HG02852 (cell line): ENCODE measurements at regions not wholly inside any gene's neighbourhood (a gene's known extent, or its start where the extent isn't known, plus 50 kb on each side); places are given as distances from the start of the nearest gene placed in this dataset.
"Not testable (repeated sequence)": the region's sequence is repeated elsewhere in the genome, so short reads cannot be mapped to it uniquely, and the experiment has no call there.

Experiments
- ATAC-seq: cut with Tn5 transposase; IDR thresholded peaks from one replicate; pipeline ENCODE4 v1.9.1; 2021; ENCODE audit warnings: mild to moderate bottlenecking, moderate library complexity; ENCODE audit not compliant: unreplicated experiment

DNA sequence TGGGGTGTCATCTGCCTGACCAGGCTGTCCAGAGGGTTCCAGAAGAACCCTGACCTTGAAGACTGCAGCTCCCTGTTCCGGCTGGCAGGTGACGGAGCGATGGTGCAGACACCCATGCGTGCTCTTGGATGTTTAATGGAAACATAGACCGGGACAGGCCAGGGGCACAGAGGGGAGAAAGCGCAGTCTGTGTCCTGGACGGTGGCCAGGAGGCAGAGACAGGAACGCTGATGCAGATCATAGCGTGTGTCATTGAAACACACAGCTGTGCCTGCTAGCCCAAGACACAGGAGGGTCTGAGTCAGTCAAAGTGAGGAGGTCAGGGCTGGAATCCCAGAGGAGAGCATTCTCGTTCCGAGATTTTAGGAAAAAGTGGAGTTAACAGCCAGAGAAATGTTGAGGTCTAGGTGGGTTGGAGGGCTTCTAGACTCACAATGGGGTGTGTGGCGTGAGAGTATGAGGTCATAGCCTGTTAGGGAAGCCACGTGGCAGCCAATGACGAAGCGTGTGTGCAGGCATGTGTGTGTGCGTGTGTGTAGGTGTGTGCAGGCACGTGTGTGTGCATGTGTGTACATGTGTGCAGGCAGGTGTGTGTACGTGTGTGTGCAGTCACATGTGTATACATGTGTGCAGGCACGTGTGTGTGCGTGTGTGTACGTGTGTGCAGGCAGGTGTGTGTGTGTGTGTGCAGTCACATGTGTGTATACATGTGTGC lies 167.0 kb downstream of the ERMARD start:
- ATAC-seq = no peak

DNA sequence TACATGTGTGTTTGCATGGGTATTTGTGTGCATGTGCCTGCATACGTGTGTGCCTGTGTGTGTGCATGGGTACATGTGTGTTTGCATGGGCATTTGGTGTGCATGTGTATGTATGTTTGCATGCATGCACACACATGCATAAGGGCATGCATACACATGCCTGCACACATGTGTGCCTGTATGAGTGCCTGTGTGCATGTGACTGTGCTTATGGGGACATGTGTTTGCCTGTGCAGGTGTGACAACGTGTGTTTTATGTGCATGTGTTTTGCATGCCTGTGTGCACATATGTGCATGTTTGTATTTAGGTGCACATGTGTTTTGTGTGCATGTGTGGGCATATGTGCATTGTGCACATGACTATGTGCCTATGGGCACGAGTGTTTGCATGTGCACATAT lies 165.7 kb downstream of the ERMARD start:
- ATAC-seq = no peak

DNA sequence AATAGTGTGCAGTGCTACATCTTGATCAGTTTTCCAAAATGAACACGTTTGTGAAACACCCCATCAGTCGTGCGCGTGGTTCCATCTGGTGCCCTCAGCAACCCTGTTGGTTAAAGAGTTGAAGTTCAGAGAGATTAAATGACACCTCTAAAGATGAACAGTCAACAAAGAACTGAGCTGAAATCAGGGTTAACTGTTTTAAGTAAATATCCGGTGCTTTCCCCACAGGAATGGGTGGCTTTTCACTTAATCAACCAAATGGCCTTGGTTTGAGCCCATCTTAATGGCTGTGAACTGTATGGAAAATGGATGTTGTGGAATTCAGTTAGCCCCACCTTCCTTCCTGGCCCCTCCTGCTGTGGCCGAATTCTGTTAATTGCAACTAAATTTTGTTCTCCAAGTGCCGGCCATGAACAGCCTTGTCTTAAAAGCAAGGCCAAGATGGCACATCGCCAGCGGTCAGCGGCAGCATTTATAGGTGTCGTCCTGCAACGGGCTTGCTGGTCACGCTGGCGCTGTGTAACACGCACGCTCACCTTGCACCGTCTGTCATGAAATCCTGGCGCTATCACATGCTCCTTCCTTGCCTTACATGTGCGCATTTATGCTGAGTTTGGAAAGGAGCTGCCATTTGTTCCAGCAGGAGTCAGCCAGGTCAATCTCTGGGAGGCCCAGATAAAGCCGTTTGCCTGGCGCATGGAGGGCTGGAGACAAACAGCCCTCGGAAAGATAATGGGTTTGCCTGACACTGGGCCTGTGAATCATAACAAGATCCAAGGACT lies 164.5 kb downstream of the ERMARD start:
- no peak for ATAC-seq

DNA sequence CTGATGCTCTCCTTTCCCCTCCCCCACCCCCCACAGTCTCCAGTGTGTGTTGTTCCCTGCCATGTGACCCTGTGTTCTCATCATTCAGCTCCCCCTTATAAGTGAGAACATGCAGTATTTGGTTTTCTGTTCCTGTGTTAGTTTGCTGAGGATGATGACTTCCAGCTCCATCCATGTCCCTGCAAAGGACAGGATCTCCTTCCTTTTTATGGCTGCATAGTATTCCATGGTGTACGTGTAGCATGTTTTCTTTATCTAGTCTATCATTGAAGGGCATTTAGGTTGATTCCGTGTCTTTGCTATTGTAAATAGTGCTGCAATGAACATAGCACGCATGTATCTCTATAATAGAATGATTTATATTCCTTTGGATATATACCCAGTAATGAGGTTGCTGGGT lies 162.3 kb downstream of the ERMARD start:
- not testable (repeated sequence) for ATAC-seq

DNA sequence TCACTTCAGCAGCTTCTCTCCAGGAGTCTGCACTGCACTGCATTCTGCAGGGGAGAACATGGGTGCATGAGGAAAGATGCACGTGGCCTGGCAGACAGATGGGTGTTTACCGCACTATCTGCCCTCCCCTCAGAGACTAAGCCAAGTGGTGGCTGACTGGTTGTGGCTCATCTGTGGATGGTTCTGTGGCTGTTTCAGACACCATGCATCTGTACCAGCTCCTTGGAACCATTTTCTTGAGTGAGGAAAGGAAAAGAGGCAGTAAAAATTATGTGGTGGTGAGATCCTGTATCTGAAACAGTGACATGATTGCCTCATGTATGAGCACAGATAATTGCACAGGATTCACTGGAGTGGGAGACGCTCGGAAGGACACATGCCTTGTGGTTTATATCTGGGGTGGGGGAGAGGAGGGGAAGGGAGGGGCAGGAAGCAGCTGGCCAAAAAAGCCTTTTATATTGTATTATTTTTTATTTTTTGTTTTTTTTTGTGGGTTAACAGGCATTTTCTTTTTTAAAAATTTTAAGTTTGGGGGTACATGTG lies 161.7 kb downstream of the ERMARD start:
- no peak for ATAC-seq

DNA sequence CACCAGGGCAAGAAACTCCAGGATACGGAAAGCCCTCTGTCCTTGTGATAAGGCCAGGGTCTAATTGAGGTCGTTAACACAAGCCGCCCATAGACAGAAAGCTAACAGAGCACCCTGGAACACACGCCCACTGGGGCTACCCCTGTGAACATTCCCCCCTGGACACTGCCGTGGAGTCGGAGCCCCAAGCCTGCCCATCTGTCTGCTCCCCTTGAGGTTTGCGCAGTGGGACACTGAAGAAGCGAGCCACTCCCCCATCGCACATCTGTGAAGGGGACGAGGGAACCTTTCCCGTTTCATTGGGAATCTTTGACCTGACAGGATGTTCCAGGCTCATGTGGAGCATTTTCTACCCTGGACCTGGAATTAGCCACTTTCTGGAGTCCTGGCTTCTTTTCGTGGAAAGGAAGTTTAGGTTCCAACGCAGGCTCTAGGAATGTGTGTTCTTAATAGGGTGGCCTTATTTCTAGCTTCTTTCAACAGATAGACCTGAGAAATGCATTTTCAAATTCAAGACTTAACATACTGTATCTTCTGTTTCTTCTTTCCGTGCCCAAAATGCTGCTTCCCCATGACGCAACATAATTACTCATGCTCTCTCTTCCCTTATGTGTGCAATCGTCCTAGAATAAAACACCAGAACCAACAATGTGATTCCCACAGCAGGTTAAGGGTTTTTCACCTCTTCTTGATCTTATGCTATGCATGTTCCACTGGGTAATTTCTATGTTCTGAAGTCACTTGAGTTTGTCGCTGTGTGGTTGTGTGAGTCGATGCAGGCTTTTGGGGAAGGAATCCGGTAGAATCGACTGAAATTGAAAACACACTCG lies 161.1 kb downstream of the ERMARD start:
- ATAC-seq = no peak

DNA sequence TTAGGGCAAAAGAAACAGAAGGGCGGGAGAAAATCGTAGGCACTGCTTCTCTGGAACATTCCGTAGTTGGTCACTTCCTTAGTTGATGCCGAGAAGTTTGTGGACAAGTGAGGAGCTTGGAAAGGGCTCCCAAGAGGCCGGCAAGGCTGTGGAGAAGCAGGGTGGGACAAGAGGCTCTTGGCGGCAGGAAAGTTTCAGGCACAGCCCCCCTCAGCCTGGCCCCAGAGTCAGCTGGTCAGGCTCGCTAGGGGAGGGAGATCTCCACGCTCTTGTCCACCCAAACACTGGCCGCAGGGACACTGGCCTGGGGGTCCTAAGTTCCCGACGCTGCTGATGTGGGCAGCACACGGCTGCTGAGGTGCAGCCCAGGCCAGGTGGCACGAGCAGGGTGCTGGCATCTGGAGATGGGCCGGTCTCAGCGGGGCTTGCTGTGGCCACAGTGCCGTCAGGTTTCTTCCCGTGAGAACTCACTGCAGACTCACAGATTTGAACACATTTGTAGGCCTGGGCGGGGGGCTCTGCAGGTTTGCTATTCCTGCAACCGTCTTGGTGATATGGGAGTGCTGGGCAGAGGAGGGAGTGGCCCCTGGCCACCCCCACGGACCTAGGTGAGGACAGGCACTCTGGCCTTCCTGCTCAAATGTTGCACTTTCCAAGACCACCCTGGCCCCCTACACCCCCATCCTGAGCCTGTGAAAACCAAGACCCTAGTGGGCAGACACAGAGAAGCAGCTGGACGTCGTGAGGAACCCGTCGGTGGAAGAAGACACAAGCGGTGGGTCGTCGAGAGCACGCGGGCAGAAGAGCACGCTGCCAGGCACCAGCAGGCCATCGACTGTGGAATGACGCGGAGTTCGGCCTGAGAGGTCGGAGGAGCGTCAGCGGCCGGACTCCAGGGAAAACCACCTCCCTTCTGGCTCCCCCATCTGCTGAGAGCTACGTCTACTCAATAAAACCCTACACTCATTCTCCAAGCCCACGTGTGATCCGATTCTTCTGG lies 160.1 kb downstream of the ERMARD start:
- ATAC-seq = no peak

DNA sequence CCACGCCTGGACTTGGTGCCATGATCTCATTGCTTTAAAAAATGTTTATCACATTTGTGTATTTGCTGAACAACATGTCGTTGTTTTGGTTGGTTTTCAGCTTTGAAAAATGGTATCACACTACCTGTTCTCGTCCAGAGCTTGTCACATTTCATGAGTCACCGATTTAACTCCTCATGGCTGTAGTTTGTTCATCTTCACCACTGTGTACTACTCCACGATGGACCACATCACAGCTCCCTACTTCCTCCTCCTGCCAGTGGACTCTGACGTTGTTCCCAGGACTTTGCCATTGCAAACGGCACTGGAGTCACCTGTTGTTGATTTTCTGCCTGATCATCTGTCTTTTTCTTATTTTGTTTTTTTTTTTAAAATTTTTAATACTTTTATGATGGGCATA lies 157.7 kb downstream of the ERMARD start:
- ATAC-seq = no peak

DNA sequence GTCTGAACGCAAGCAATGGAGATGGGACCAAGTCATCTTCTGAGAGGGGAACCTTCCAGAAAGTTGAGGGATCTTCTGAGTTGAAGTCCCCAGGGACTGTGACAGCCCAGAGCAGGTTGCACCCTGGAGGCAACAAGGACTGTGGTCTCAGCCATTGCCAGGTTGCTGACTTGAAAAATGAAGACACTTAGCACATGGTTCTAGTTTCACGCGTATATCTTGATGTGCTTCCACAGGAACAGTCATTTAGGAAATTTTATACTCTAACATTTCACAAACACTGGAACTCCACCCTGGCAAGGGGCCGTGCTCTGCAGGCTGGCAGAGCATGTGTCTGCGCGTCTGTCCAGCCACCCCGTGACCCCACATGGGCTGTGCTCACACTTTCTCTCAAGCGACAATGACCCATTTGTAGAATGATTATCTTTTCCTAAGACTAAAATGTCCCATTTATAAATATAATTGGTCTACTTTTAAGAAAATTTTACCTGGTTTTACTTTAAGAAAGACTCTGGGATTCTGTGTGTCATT lies 157.0 kb downstream of the ERMARD start:
- no peak for ATAC-seq

DNA sequence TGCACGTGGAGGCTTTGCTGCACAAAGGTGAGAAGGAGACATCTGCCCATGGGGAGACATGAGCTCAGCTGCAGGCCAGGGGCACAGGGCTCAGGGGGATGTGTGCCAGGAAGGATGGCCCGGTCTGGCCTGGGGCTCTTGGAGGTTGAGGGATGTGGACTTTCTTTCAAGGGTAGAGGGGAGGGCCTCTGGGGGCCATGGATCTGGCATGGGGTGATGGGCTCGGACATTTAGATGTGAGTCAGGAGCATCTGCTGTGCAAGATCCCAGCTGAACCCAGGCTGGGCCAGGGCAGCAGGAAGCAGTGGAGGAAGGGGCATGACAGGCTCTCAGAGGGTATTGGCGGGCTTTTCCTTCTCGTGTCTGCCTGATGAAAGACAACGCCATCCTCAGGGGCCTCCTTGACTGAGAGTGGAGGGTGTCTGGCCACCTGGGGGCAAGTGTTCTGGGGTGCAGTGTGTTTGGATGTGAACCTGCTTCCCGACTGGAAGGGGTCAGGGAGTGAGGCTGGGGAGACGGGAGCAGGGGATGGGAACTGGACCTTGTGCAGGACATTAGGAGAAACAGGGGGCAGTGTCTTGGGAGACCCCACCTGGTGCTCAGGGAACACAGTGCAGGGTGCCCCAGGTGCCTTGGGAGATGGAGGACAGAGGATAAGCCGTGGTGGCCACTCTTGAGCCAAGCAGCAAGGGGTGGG lies 156.1 kb downstream of the ERMARD start:
- no peak for ATAC-seq

DNA sequence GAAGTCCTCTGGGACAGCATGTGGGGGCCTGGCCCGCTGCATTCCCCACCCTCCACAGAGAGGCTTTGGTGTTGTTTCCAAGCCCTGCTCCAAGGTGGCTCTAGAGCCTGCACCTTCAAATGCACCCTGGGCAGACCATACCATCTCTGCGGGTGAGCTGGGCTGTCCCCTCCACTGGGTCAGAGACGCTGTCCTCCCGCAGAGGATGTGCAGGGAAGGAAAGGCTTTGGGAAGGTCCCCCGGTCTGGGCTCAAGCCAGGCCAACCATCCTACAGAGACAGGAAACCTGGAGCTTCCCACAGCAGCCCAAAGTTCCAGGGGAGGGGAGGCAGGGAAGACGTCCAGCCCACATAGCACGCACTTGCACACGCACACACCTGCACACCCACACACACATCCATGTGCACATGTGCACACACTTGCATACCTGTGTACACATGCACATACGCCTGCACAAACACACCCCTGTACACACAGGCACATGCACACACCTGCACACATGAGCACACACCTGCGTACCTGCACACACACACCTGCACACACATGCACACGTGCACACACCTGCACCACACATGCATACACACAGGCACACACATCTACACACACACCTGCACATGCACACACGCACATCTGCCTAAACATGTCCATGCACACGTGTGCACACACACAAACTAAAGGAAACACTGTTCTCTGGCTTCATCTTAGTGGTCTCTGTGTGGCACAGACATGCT lies 155.4 kb downstream of the ERMARD start:
- no peak for ATAC-seq

DNA sequence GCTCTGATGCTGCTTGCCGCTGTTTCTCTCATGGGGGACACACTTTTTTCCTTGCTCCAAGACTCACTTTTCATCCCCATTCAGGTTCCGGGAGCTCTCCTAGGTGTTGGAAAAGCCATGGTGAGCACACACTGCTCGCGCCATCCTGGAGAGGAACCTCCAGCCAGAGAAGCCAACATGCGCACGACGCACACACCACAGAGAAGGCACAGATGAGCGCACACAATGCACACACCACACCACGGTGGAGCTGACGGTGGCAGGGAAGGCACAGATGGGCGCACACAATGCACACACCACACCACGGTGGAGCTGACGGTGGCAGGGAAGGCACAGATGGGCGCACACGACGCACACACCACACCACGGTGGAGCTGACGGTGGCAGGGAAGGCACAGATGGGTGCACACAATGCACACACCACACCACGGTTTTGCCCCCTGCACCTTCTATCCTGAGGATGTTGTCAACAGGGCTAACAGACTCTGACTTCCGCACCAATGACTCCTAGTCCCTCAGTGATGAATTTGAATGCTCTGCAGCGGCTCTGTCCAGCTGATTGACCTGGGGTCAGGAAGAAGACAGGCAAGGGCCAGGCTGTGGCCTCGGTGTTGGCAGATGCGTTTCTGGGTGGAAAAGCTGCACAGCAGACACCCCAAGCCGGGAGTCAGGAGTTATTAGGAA lies 154.7 kb downstream of the ERMARD start:
- ATAC-seq = no peak

DNA sequence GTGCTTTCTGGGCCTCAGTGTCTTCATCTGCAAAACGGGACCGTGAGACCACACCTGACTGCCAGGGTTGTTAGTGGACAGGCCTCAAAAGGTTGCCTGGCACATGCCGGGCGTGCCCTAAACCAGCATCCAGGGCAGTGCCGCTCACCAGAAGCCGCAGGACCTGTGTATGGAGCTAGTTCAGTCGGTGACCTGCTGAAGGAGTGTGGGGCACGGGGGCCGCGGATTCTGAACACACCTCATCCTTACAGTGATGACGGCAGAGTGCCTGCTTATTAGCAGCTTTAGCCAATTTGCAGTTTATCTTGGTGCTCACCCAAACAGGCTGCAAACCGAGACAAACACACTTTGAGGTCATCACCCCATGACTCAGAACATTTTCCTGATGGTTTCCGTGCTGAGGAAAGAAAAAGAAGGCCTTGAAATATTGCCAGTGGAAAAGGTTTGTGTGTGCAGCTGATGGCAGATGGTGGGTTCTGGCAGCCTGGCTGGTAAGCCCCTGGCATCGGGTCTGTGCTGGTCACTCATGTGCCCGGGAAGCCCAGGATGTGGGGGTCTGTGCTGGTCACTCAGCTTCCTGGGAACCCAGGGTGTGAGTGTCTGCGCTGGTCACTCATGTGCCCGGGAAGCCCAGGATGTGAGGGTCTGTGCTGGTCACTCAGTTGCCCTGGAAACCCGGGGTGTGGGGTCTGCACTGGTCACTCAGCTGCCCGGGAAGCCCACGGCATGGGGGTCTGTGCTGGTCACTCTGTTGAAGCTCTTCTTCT lies 153.8 kb downstream of the ERMARD start:
- no peak for ATAC-seq

DNA sequence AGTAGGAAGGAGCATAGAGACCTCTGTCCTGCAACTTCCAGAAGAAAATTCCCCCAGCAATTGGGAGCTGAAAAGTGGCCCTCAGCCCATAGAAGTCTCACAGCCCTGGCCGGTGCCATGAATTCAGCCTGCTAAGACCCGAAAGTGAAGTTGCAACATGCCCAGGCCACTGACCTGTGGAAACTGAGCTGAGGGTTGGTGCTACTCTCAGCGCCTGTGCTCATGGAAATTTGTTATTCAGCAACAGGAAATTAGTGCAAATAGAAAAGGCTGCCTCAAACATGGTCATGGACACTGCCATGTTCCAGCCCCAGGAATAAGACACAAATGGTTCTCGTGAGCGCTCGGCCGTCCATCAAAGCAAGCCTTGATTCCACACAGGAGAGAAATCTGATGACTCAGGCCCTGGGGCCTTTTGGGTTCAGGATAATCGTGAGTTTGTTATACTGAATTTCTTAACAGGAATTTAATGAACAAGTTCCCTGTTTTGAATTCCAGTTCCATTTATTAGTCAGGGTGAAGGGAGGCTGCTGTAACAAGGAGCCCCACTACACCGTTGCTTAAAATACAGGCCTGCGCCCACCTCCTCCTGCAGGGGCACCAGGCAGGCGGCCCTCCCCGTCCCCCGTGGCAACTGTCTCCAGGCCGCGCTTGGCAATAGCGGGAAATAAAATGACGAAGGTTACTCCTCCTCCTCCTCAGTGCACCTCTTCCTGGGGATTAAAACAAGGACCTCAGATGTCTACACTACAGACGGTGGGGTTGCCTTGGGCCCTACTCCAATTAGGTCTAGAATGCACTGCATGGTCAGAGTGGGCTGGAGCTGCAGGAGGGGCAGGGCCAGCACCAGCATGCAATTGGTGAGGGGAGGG lies 152.9 kb downstream of the ERMARD start:
- ATAC-seq = no peak

DNA sequence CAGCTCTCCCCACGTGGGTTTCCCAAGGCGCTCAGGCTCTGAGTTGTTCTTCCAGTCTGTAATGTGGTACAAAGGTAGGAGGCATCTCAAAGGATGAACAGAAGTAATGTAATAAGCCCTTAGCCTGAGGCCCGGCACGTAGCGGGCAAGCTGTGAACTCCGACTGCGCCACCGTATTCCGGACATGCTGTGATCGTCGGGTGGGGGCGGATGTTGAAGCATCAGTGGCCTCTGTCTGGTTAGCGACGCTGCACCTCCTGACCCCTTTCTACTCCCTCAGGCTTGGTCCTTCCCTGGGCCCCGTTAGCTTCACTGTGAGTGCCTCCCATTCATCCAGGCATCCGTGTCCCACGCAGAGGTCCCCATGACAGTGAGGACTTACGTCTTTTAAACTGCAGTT lies 151.7 kb downstream of the ERMARD start:
- ATAC-seq = no peak

DNA sequence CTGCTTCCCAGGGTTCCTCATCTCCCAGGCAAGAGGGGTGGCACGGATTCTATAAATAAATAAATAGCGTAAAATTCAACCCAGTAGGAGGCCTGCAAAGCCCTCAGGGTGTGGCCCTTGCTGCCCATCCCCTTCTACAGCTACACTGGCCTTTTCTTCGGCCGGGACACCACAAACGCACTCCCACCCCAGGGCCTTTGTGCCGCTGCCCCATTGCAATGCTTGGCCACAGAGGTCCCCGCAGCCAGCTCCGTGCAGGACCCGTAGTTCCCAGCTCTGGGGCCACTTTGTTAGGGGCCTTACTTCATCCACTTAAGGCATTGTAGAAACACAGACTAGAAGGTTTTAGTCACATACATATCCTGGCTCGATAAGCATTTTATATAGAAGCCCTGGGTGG lies 151.2 kb downstream of the ERMARD start:
- no peak for ATAC-seq
